Activated CD4-positive, alpha-beta T cell treated with anti-CD3 and anti-CD28 coated beads for 36 hours (primary cell): ENCODE measurements at regions not wholly inside any gene's neighbourhood (a gene's known extent, or its start where the extent isn't known, plus 50 kb on each side); places are given as distances from the start of the nearest gene placed in this dataset.

ENCODE experiments used
- ATAC-seq: fragments of 200-7000 bp; cut with Tn5 transposase; one replicate; pipeline ENCODE4 v1.10.0; 2021; ENCODE audit warnings: mild to moderate bottlenecking, moderate library complexity
- CTCF ChIA-PET: fragments of 350-600 bp; sonication (Branson Sonifier 250); formaldehyde crosslinking; loops from one replicate; lab custom pipeline; 2021; ENCODE audit warnings: antibody characterized with exemption; lab: Charles Lee
- POLR2A ChIA-PET: fragments of 350-600 bp; sonication (Branson Sonifier 250); formaldehyde crosslinking; loops from one replicate; lab custom pipeline; 2021; ENCODE audit warnings: antibody characterized with exemption, inconsistent platforms; lab: Charles Lee
- DNase-seq: peaks from one replicate; pipeline ENCODE4 v3.0.0-alpha.2; 2020
- H3K27ac Mint-ChIP-seq: one replicate; pipeline ENCODE4 v1.8.0; 2021; ENCODE audit warnings: mixed read lengths
- H3K27me3 Mint-ChIP-seq: one replicate; pipeline ENCODE4 v1.8.0; 2021; ENCODE audit warnings: mixed read lengths
- H3K36me3 Mint-ChIP-seq: one replicate; pipeline ENCODE4 v1.8.0; 2021; ENCODE audit warnings: low read depth, mixed read lengths
- H3K4me1 Mint-ChIP-seq: one replicate; pipeline ENCODE4 v1.8.0; 2021; ENCODE audit warnings: mixed read lengths
- H3K4me3 Mint-ChIP-seq: one replicate; pipeline ENCODE4 v1.8.0; 2021; ENCODE audit warnings: mild to moderate bottlenecking, moderate library complexity, mixed read lengths
- H3K9me3 Mint-ChIP-seq: one replicate; pipeline ENCODE4 v1.8.0; 2021; ENCODE audit warnings: low read depth, mixed read lengths
- intact Hi-C, 2 experiments: fragments of 100-400 bp; cut with DNase I in 1 of 2; cut with micrococcal nuclease in 1 of 2; formaldehyde crosslinking; loops; one replicate each; pipeline versions ENCODE4 v1.14.2 to v1.15.1; 2022 to 2024; cut with DNase I, micrococcal nuclease

DNA sequence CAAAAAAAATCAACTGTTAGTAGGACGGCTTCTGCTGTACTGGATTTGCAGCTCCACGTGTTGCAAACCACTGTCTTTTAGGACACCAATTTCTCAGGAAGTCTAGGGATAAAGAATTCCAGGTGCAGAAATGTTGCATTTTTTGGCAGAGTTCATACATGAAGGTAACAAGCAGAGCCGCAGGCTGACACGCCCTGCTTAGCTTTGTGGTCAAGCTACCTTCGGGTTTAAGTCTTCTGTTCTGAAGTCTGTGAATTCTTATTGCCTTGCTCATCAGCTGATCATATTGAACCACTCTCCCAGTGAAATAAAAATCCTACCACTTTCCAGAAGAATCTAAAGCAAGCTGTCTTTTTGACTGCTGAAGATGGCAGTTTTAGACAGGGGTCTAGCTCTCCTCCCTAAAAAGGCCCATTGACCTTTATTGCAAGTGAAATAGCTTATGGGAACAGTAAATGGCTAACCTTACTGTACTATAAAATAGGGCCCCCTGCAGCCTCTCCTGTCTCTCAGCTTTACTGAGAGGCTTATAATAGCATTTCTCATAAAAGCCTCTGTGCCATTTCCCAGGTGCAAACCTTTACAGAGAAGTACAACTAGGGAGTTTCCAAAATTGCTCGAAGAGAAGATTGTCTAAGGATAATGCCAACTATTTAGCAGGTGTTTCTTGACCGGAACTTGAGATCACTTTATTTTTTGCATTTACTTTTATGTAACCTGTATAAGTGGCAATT is 262.2 kb upstream of the IL12A start:
- no peak overlapping the region for H3K4me3 Mint-ChIP-seq
- intact Hi-C loops: no loop called here
- peaks cover 3% of the 10 kb centered on the region for H3K27me3 Mint-ChIP-seq
- ATAC-seq (no peak), DNase-seq (no peak)
- ChIA-PET CTCF (interaction anchor here (0.5 to 1.0 kb wide), 2 partner anchors 34 to 106 kb away, joined by 3 to 4 read pairs; no protein-coding TSS in a partner anchor), POLR2A (no interaction called here)
- H3K9me3 Mint-ChIP-seq: no peaks in the 10 kb centered on the region
- no peaks in the 10 kb centered on the region for H3K36me3 Mint-ChIP-seq
- no peak overlapping the region for H3K27ac Mint-ChIP-seq
- H3K4me1 Mint-ChIP-seq: no peaks in the 10 kb centered on the region

DNA sequence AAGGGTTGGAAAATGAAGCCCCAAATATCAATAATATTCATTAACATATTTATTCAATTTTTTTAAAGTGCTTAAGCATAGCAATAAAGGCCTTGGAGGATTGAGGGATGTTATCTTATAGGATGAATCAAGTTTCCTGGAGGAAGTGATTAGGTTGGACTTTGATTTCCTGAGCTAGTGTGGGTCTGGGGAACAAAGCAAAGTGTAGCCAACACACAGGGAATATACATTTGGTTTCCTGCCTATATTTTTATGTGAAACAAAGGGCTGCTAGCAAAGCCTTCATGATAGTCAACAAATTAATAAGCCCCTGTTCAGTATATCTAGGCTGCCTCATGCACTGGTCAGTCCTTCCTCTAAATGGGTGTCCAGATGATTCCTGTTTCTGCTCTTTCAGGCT is 261.1 kb upstream of the IL12A start:
- Mint-ChIP-seq H3K36me3 (no peaks in the 10 kb centered on the region), H3K27ac (no peak overlapping the region), H3K4me3 (no peak overlapping the region), H3K27me3 (peaks cover 3% of the 10 kb centered on the region), H3K9me3 (no peaks in the 10 kb centered on the region), H3K4me1 (no peaks in the 10 kb centered on the region)
- intact Hi-C loops: no loop called here
- ChIA-PET CTCF (no interaction called here), POLR2A (no interaction called here)
- DNase-seq (no peak), ATAC-seq (no peak)

- H3K27ac Mint-ChIP-seq: no peak overlapping the region
- no peaks in the 10 kb centered on the region for H3K4me1 Mint-ChIP-seq
- intact Hi-C loops: no loop called here
- CTCF ChIA-PET: no interaction called here
- ATAC-seq (no peak), DNase-seq (no peak)
- H3K27me3 Mint-ChIP-seq: peaks cover 3% of the 10 kb centered on the region
- H3K4me3 Mint-ChIP-seq: no peak overlapping the region
- H3K9me3 Mint-ChIP-seq: no peaks in the 10 kb centered on the region
- POLR2A ChIA-PET: no interaction called here
- H3K36me3 Mint-ChIP-seq: no peaks in the 10 kb centered on the region
These were observed 257.4 kb upstream of the IL12A start for GRCh38 chr3:159731254-159731653.

DNA sequence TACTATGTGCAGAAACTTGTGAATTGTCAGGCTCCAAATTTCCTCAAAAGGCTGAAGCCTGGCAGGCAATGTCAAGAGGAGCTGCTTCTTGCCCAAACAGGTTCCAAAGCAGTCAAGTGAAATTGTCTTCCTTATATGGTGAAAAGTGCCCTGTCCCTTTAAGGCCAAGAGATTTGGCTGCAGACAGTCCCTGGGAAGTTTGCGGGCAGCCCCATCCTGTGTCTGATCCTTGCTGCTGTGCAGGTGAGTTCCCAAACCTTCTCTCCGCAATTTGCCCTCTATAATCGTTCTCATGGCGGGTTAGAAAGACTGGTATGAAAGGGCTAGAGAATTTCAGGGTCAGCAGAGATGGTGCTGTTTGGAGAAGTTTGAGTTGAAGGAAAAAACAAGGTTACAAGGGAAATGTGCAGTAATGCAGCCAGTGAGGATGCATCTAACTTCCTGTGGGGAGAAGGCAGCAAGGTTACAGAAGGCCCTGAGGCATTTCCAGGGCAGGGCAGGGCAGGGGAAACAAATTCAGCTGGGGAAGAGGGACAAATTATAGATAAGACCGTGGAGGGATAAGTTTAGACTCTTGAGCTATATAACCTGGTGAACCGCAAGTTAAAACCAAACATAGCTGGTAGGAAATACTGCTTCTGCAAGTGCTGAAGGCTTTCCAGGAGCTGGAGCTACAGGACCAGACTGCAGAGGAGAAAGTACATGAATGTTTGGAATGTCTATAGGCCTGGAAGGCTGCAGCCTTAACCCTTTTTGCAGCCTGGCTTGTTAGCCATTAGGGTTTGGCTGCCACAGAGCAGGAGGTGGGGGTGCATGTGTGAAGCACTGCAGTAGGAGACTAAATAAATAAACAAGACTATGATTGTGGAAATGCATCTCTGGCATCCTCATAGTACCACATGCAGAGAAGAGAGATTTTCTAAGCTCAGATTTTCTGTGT is 256.2 kb upstream of the IL12A start:
- H3K4me1 Mint-ChIP-seq: no peaks in the 10 kb centered on the region
- H3K9me3 Mint-ChIP-seq: no peaks in the 10 kb centered on the region
- peaks cover 5% of the 10 kb centered on the region for H3K27me3 Mint-ChIP-seq
- POLR2A ChIA-PET: no interaction called here
- no peak for DNase-seq
- ATAC-seq: no peak
- H3K36me3 Mint-ChIP-seq: no peaks in the 10 kb centered on the region
- no peak overlapping the region for H3K4me3 Mint-ChIP-seq
- intact Hi-C loops: no loop called here
- CTCF ChIA-PET: interaction anchor here (1.3 kb wide), 1 partner anchor 472 kb away, joined by 3 read pairs; no protein-coding TSS in a partner anchor
- H3K27ac Mint-ChIP-seq: no peak overlapping the region

DNA sequence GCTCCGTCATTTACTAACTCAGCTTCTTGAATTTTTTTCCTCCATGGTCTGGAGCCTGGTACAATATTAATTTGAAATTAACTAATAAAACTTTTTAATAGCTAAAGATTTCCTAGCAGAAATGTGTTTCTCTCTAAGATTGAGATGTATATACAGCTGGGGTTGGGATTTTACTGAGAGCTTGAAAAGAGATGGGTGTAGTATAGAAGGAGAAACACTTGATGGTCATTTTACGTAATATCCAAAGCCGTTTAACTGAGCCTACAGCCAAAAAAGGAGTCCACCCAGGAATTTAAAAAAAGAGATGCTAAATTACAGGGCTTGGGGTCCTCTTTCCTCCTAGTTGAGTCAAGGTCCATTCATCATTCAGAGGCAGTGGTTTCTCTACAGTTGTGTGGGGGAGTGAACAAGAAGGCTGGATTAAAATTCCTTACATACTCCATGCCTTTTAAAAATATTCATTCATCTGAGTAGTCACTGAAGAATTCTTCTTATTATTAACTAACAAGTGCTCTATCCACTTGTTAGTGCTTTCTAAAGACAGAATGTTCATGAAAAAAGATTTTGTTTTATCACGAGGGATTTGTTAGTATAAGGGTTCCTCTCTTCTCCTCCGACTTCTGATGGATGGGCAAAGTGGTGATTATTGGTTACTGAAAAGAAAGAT is 255.3 kb upstream of the IL12A start:
- H3K9me3 Mint-ChIP-seq: no peaks in the 10 kb centered on the region
- intact Hi-C loops: no loop called here
- no peak for ATAC-seq
- CTCF ChIA-PET: interaction anchor here (0.5 to 1.3 kb wide), 3 partner anchors 473 to 1968 kb away, joined by 3 read pairs; no protein-coding TSS in a partner anchor
- H3K36me3 Mint-ChIP-seq: no peaks in the 10 kb centered on the region
- H3K27me3 Mint-ChIP-seq: peaks cover 7% of the 10 kb centered on the region
- DNase-seq: no peak
- no peak overlapping the region for H3K27ac Mint-ChIP-seq
- H3K4me3 Mint-ChIP-seq: no peak overlapping the region
- no peaks in the 10 kb centered on the region for H3K4me1 Mint-ChIP-seq
- POLR2A ChIA-PET: no interaction called here

- intact Hi-C loops: no loop called here
- CTCF ChIA-PET: interaction anchor here (0.8 kb wide), 1 partner anchor 18 kb away, joined by 7 read pairs; no protein-coding TSS in a partner anchor
These were observed 254.0 kb upstream of the IL12A start for GRCh38 chr3:159734681-159735080.

GRCh38 chr3:159739166-159739565 is 249.5 kb upstream of the IL12A start:
- ATAC-seq: no peak
- no peak overlapping the region for H3K4me3 Mint-ChIP-seq
- no peaks in the 10 kb centered on the region for H3K4me1 Mint-ChIP-seq
- H3K27me3 Mint-ChIP-seq: peaks cover 5% of the 10 kb centered on the region
- intact Hi-C loops: no loop called here
- no peaks in the 10 kb centered on the region for H3K9me3 Mint-ChIP-seq
- DNase-seq: no peak
- ChIA-PET POLR2A (no interaction called here), CTCF (no interaction called here)
- no peak overlapping the region for H3K27ac Mint-ChIP-seq
- no peaks in the 10 kb centered on the region for H3K36me3 Mint-ChIP-seq

More at GRCh38 chr3:159734681-159735080, 254.0 kb upstream of the IL12A start:
- Mint-ChIP-seq H3K27ac (no peak overlapping the region), H3K4me1 (no peaks in the 10 kb centered on the region), H3K4me3 (no peak overlapping the region), H3K9me3 (no peaks in the 10 kb centered on the region), H3K36me3 (no peaks in the 10 kb centered on the region), H3K27me3 (peaks cover 5% of the 10 kb centered on the region)
- DNase-seq: no peak
- POLR2A ChIA-PET: no interaction called here
- no peak for ATAC-seq

- H3K9me3 Mint-ChIP-seq: no peaks in the 10 kb centered on the region
- DNase-seq (no peak), ATAC-seq (no peak)
- intact Hi-C loops: no loop called here
- H3K36me3 Mint-ChIP-seq: no peaks in the 10 kb centered on the region
- CTCF ChIA-PET: no interaction called here
- H3K27me3 Mint-ChIP-seq: peaks cover 5% of the 10 kb centered on the region
- POLR2A ChIA-PET: no interaction called here
- H3K4me1 Mint-ChIP-seq: no peaks in the 10 kb centered on the region
- H3K27ac Mint-ChIP-seq: no peak overlapping the region
- H3K4me3 Mint-ChIP-seq: no peak overlapping the region
These were observed 248.7 kb upstream of the IL12A start for GRCh38 chr3:159739969-159740368.

- Mint-ChIP-seq H3K27ac (no peak overlapping the region), H3K9me3 (no peaks in the 10 kb centered on the region), H3K27me3 (peaks cover 5% of the 10 kb centered on the region), H3K4me1 (no peaks in the 10 kb centered on the region), H3K4me3 (no peak overlapping the region), H3K36me3 (no peaks in the 10 kb centered on the region)
- ChIA-PET CTCF (no interaction called here), POLR2A (interaction anchor here (0.7 kb wide), 1 partner anchor 581 kb away, joined by 3 read pairs; no protein-coding TSS in a partner anchor)
- DNase-seq (no peak), ATAC-seq (no peak)
- intact Hi-C loops: no loop called here
These were observed 247.4 kb upstream of the IL12A start for GRCh38 chr3:159741281-159741680.

- ChIA-PET POLR2A (no interaction called here), CTCF (no interaction called here)
- Mint-ChIP-seq H3K4me1 (no peaks in the 10 kb centered on the region), H3K9me3 (peaks cover under 1% of the 10 kb centered on the region), H3K27me3 (peaks cover 8% of the 10 kb centered on the region), H3K36me3 (no peaks in the 10 kb centered on the region), H3K4me3 (no peak overlapping the region), H3K27ac (no peak overlapping the region)
- intact Hi-C loops: no loop called here
- no peak for ATAC-seq
- DNase-seq: no peak
These were observed 240.2 kb upstream of the IL12A start for GRCh38 chr3:159748425-159748824.

- Mint-ChIP-seq H3K9me3 (peaks cover 6% of the 10 kb centered on the region), H3K27me3 (peaks cover 13% of the 10 kb centered on the region), H3K4me3 (no peak overlapping the region), H3K27ac (no peak overlapping the region), H3K36me3 (no peaks in the 10 kb centered on the region), H3K4me1 (no peaks in the 10 kb centered on the region)
- ATAC-seq (no peak), DNase-seq (no peak)
- POLR2A ChIA-PET: no interaction called here
- intact Hi-C loops: no loop called here
- CTCF ChIA-PET: interaction anchor here (0.6 kb wide), 1 partner anchor 27 kb away, joined by 3 read pairs; no protein-coding TSS in a partner anchor
These were observed 239.2 kb upstream of the IL12A start for GRCh38 chr3:159749406-159749805.
